Endothelial cell (in vitro differentiated cells): ENCODE measurements at regions not wholly inside any gene's neighbourhood (a gene's known extent, or its start where the extent isn't known, plus 50 kb on each side); places are given as distances from the start of the nearest gene placed in this dataset.

Source experiments
- DNase-seq: peaks from one replicate; pipeline ENCODE4 v3.0.0; 2021; ENCODE audit warnings: low spot score
- H3K27ac Mint-ChIP-seq: one replicate; pipeline ENCODE4 v1.8.0; 2021; ENCODE audit warnings: mixed read lengths, inconsistent platforms; ENCODE audit not compliant: unreplicated experiment
- H3K27me3 Mint-ChIP-seq: one replicate; pipeline ENCODE4 v1.8.0; 2021; ENCODE audit warnings: mild to moderate bottlenecking, moderate library complexity, mixed read lengths, inconsistent platforms; ENCODE audit not compliant: unreplicated experiment
- H3K36me3 Mint-ChIP-seq: one replicate; pipeline ENCODE4 v1.8.0; 2021; ENCODE audit warnings: mild to moderate bottlenecking, low read depth, mixed read lengths, inconsistent platforms; ENCODE audit not compliant: unreplicated experiment
- H3K4me1 Mint-ChIP-seq: one replicate; pipeline ENCODE4 v1.8.0; 2021; ENCODE audit warnings: mild to moderate bottlenecking, mixed read lengths, inconsistent platforms; ENCODE audit not compliant: unreplicated experiment
- H3K4me3 Mint-ChIP-seq: one replicate; pipeline ENCODE4 v1.8.0; 2021; ENCODE audit warnings: mild to moderate bottlenecking, mixed read lengths, inconsistent platforms; ENCODE audit not compliant: unreplicated experiment
- H3K9me3 Mint-ChIP-seq: one replicate; pipeline ENCODE4 v1.8.0; 2021; ENCODE audit warnings: mixed read lengths, inconsistent platforms; ENCODE audit not compliant: unreplicated experiment
- TF ChIP-seq, protein P1 (sequence below): fragments of 200-600 bp; sonication (generic); IDR thresholded peaks from one replicate; pipeline ENCODE4 v1.5.0; 2021; ENCODE audit warnings: antibody characterized with exemption; ENCODE audit not compliant: unreplicated experiment

- no peaks in the 10 kb centered on the region for H3K4me1 Mint-ChIP-seq
- no peaks in the 10 kb centered on the region for H3K36me3 Mint-ChIP-seq
- no peaks in the 10 kb centered on the region for H3K27me3 Mint-ChIP-seq
- no peak overlapping the region for H3K27ac Mint-ChIP-seq
- TF ChIP-seq, protein P1, sequence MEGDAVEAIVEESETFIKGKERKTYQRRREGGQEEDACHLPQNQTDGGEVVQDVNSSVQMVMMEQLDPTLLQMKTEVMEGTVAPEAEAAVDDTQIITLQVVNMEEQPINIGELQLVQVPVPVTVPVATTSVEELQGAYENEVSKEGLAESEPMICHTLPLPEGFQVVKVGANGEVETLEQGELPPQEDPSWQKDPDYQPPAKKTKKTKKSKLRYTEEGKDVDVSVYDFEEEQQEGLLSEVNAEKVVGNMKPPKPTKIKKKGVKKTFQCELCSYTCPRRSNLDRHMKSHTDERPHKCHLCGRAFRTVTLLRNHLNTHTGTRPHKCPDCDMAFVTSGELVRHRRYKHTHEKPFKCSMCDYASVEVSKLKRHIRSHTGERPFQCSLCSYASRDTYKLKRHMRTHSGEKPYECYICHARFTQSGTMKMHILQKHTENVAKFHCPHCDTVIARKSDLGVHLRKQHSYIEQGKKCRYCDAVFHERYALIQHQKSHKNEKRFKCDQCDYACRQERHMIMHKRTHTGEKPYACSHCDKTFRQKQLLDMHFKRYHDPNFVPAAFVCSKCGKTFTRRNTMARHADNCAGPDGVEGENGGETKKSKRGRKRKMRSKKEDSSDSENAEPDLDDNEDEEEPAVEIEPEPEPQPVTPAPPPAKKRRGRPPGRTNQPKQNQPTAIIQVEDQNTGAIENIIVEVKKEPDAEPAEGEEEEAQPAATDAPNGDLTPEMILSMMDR: no peak
- no peak for DNase-seq
- no peaks in the 10 kb centered on the region for H3K9me3 Mint-ChIP-seq
- H3K4me3 Mint-ChIP-seq: no peak overlapping the region
These were observed 608.4 kb downstream of the RAB28 start for GRCh38 chr4:12875640-12876243.

- Mint-ChIP-seq H3K27ac (no peak overlapping the region), H3K9me3 (no peaks in the 10 kb centered on the region), H3K36me3 (peaks cover 3% of the 10 kb centered on the region), H3K27me3 (no peaks in the 10 kb centered on the region), H3K4me3 (no peak overlapping the region), H3K4me1 (no peaks in the 10 kb centered on the region)
- no peak for DNase-seq
- TF ChIP-seq, protein P1: no peak
These were observed 610.8 kb downstream of the RAB28 start for GRCh38 chr4:12873351-12873750.

GRCh38 chr4:12861422-12861821 is 622.7 kb downstream of the RAB28 start:
- no peak for DNase-seq
- Mint-ChIP-seq H3K27me3 (no peaks in the 10 kb centered on the region), H3K4me3 (no peak overlapping the region), H3K36me3 (no peaks in the 10 kb centered on the region), H3K4me1 (no peaks in the 10 kb centered on the region), H3K9me3 (no peaks in the 10 kb centered on the region), H3K27ac (no peak overlapping the region)
- TF ChIP-seq, protein P1: no peak

GRCh38 chr4:12852338-12853307 is 631.5 kb downstream of the RAB28 start:
- H3K4me1 Mint-ChIP-seq: peaks cover 15% of the 10 kb centered on the region
- no peaks in the 10 kb centered on the region for H3K36me3 Mint-ChIP-seq
- TF ChIP-seq, protein P1: peak; percentile 60
- H3K9me3 Mint-ChIP-seq: no peaks in the 10 kb centered on the region
- H3K4me3 Mint-ChIP-seq: no peak overlapping the region
- peak overlapping the region; percentile 23 for H3K27ac Mint-ChIP-seq
- DNase-seq: peak; percentile 16
- H3K27me3 Mint-ChIP-seq: no peaks in the 10 kb centered on the region

DNA sequence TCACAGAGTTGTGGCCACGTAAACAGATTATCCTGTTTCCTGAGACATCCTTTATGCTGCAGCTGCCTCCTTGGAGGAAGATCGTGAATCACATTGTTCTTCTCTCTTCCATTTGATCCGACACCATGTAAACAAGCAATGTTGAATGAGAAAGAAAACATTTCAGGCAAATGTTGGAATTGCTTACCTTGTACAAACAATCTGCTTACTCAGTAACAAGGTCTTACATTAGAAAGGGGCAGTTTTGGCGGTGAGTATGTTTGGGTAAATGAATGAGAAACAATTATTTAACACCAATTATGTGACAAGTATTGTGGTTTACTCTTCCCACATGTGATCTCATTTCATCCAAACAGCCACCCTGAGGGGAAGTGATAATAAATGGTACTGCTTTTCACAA is 637.8 kb downstream of the RAB28 start:
- peaks cover 3% of the 10 kb centered on the region for H3K27me3 Mint-ChIP-seq
- no peak overlapping the region for H3K27ac Mint-ChIP-seq
- H3K9me3 Mint-ChIP-seq: no peaks in the 10 kb centered on the region
- H3K4me3 Mint-ChIP-seq: no peak overlapping the region
- peaks cover 8% of the 10 kb centered on the region for H3K4me1 Mint-ChIP-seq
- no peaks in the 10 kb centered on the region for H3K36me3 Mint-ChIP-seq
- TF ChIP-seq, protein P1: no peak
- no peak for DNase-seq
